Spinal cord (tissue), 9 donors: ENCODE measurements at regions not wholly inside any gene's neighbourhood (a gene's known extent, or its start where the extent isn't known, plus 50 kb on each side); places are given as distances from the start of the nearest gene placed in this dataset.

Experiments used
- DNase-seq, 6 donors: peaks; one replicate each; pipeline versions ENCODE4 v3.0.0 to v3.0.0-alpha.2; 2013 to 2015; ENCODE audit warnings: low spot score in 6 of 6, low read depth in 4 of 6
- H3K27ac ChIP-seq: one replicate; pipeline ENCODE4 v1.5.1; 2013; ENCODE audit warnings: low read depth, low read length, control low read depth
- H3K27me3 ChIP-seq: one replicate; pipeline ENCODE4 v1.6.1; 2013; ENCODE audit warnings: low read length; ENCODE audit not compliant: control insufficient read depth, insufficient read depth
- H3K36me3 ChIP-seq: one replicate; pipeline ENCODE4 v1.6.1; 2013; ENCODE audit warnings: low read length; ENCODE audit not compliant: control insufficient read depth, insufficient read depth
- H3K4me1 ChIP-seq: one replicate; pipeline ENCODE4 v1.6.1; 2013; ENCODE audit warnings: low read length; ENCODE audit not compliant: control insufficient read depth, insufficient read depth
- H3K4me3 ChIP-seq: one replicate; pipeline ENCODE4 v1.5.1; 2013; ENCODE audit warnings: low read depth, low read length, control low read depth
- H3K9me3 ChIP-seq: one replicate; pipeline ENCODE4 v1.6.1; 2013; ENCODE audit warnings: low read length; ENCODE audit not compliant: control insufficient read depth, insufficient read depth
- WGBS: methylation state at CpG from one replicate; pipeline ENCODE4 v1.1.5; 2013; ENCODE audit warnings: missing lambda C conversion rate; ENCODE audit not compliant: insufficient coverage; 5-methylcytosine and 5-hydroxymethylcytosine counted together
- donor health status: healthy.

- Histone ChIP-seq H3K4me1 (no peaks in the 10 kb centered on the region), H3K4me3 (no peak overlapping the region), H3K27ac (no peak overlapping the region), H3K27me3 (no peaks in the 10 kb centered on the region), H3K9me3 (no peaks in the 10 kb centered on the region), H3K36me3 (no peaks in the 10 kb centered on the region)
- DNase-seq: no peak
- whole genome bisulfite sequencing: 86% methylated on average over 1 of the region's 1 CpG
Measured at GRCh38 chr4:14079601-14080000, 452.1 kb upstream of the BOD1L1 start.

- Histone ChIP-seq H3K4me1 (no peaks in the 10 kb centered on the region), H3K27ac (no peak overlapping the region), H3K36me3 (no peaks in the 10 kb centered on the region), H3K9me3 (no peaks in the 10 kb centered on the region), H3K4me3 (no peak overlapping the region), H3K27me3 (no peaks in the 10 kb centered on the region)
- DNase-seq: peak in 2 of 6 donors; percentile 30 to 61
- 17% methylated on average over 2 of the region's 3 CpGs for WGBS
Measured at GRCh38 chr4:14083150-14083549, 455.6 kb upstream of the BOD1L1 start.

GRCh38 chr4:14084598-14084997, 457.1 kb upstream of the BOD1L1 start:
- Histone ChIP-seq H3K36me3 (no peaks in the 10 kb centered on the region), H3K27ac (no peak overlapping the region), H3K4me1 (no peaks in the 10 kb centered on the region), H3K4me3 (no peak overlapping the region), H3K27me3 (no peaks in the 10 kb centered on the region), H3K9me3 (no peaks in the 10 kb centered on the region)
- no peak for DNase-seq
- no CpG with 5 or more reads among the region's 2 CpGs for WGBS

- Histone ChIP-seq H3K9me3 (no peaks in the 10 kb centered on the region), H3K27ac (no peak overlapping the region), H3K4me3 (no peak overlapping the region), H3K27me3 (no peaks in the 10 kb centered on the region), H3K36me3 (no peaks in the 10 kb centered on the region), H3K4me1 (no peaks in the 10 kb centered on the region)
- WGBS: 100% methylated on average over 1 of the region's 2 CpGs
- DNase-seq: no peak
Measured at GRCh38 chr4:14087459-14087858, 459.9 kb upstream of the BOD1L1 start.

GRCh38 chr4:14087921-14088320, 460.4 kb upstream of the BOD1L1 start:
- WGBS: no CpG with 5 or more reads among the region's 1 CpG
- Histone ChIP-seq H3K27me3 (no peaks in the 10 kb centered on the region), H3K36me3 (no peaks in the 10 kb centered on the region), H3K27ac (no peak overlapping the region), H3K4me3 (no peak overlapping the region), H3K9me3 (no peaks in the 10 kb centered on the region), H3K4me1 (no peaks in the 10 kb centered on the region)
- DNase-seq: no peak

GRCh38 chr4:14091531-14091930, 464.0 kb upstream of the BOD1L1 start:
- H3K4me3 ChIP-seq: no peak overlapping the region
- no peak overlapping the region for H3K27ac ChIP-seq
- DNase-seq: no peak
- no peaks in the 10 kb centered on the region for H3K9me3 ChIP-seq
- no peaks in the 10 kb centered on the region for H3K4me1 ChIP-seq
- no peaks in the 10 kb centered on the region for H3K27me3 ChIP-seq
- H3K36me3 ChIP-seq: no peaks in the 10 kb centered on the region

GRCh38 chr4:14091966-14092365, 464.4 kb upstream of the BOD1L1 start:
- DNase-seq: no peak
- Histone ChIP-seq H3K4me1 (no peaks in the 10 kb centered on the region), H3K36me3 (no peaks in the 10 kb centered on the region), H3K27me3 (no peaks in the 10 kb centered on the region), H3K4me3 (no peak overlapping the region), H3K9me3 (no peaks in the 10 kb centered on the region), H3K27ac (no peak overlapping the region)
- WGBS: no CpG with 5 or more reads among the region's 2 CpGs

- Histone ChIP-seq H3K4me3 (no peak overlapping the region), H3K4me1 (no peaks in the 10 kb centered on the region), H3K36me3 (no peaks in the 10 kb centered on the region), H3K27me3 (no peaks in the 10 kb centered on the region), H3K27ac (no peak overlapping the region), H3K9me3 (no peaks in the 10 kb centered on the region)
- 89% methylated on average over 1 of the region's 3 CpGs for WGBS
- no peak for DNase-seq
Measured at GRCh38 chr4:14092741-14093140, 465.2 kb upstream of the BOD1L1 start.

- H3K4me1 ChIP-seq: no peaks in the 10 kb centered on the region
- no peaks in the 10 kb centered on the region for H3K27me3 ChIP-seq
- no peaks in the 10 kb centered on the region for H3K36me3 ChIP-seq
- H3K27ac ChIP-seq: no peak overlapping the region
- no peak for DNase-seq
- no CpG with 5 or more reads among the region's 1 CpG for WGBS
- no peak overlapping the region for H3K4me3 ChIP-seq
- no peaks in the 10 kb centered on the region for H3K9me3 ChIP-seq
Measured at GRCh38 chr4:14095831-14096230, 468.3 kb upstream of the BOD1L1 start.

- 90% methylated on average over 3 of the region's 4 CpGs for WGBS
- no peaks in the 10 kb centered on the region for H3K9me3 ChIP-seq
- no peak overlapping the region for H3K27ac ChIP-seq
- H3K36me3 ChIP-seq: no peaks in the 10 kb centered on the region
- H3K4me1 ChIP-seq: no peaks in the 10 kb centered on the region
- no peak overlapping the region for H3K4me3 ChIP-seq
- peak in 1 of 6 donors; percentile 28 for DNase-seq
- H3K27me3 ChIP-seq: no peaks in the 10 kb centered on the region
Measured at GRCh38 chr4:14096396-14096965, 469.0 kb upstream of the BOD1L1 start.
